Gastrocnemius medialis (tissue), 4 donors: ENCODE measurements at regions not wholly inside any gene's neighbourhood (a gene's known extent, or its start where the extent isn't known, plus 50 kb on each side); places are given as distances from the start of the nearest gene placed in this dataset.

Experiments used
- ATAC-seq, 2 donors: fragments of 150-250 bp; one replicate each; pipeline ENCODE4 v1.9.1; 2016
- DNase-seq, 2 donors: peaks; one replicate each; pipeline ENCODE4 v3.0.0-alpha.2; 2019
- H3K27ac ChIP-seq, 4 donors: fragments of 200-600 bp; sonication (generic); 1 replicate in 1 of 4; 2 replicates in 3 of 4; pipeline ENCODE4 v1.5.1; 2016 to 2018; ENCODE audit warnings: mild to moderate bottlenecking in 2 of 4, moderate library complexity in 1 of 4
- H3K27me3 ChIP-seq, 3 donors: fragments of 200-600 bp; sonication (generic) in 2 of 3; 1 replicate in 1 of 3; 2 replicates in 2 of 3; pipeline versions ENCODE4 v1.5.1 to v1.6.0; 2016 to 2019; ENCODE audit warnings: mild to moderate bottlenecking in 1 of 3, moderate library complexity in 1 of 3
- H3K36me3 ChIP-seq, 2 donors: fragments of 200-600 bp; sonication (generic) in 1 of 2; one replicate each; pipeline ENCODE4 v1.5.1; 2017 to 2018
- H3K4me1 ChIP-seq, 2 donors: fragments of 200-600 bp; sonication (generic) in 1 of 2; one replicate each; pipeline ENCODE4 v1.5.1; 2016 to 2017; ENCODE audit warnings: mild to moderate bottlenecking in 2 of 2
- H3K4me3 ChIP-seq, 4 donors: fragments of 200-600 bp; sonication (generic) in 3 of 4; 1 replicate in 1 of 4; 2 replicates in 3 of 4; pipeline ENCODE4 v1.5.1; 2016 to 2019; ENCODE audit warnings: mild to moderate bottlenecking in 2 of 4
- H3K9me3 ChIP-seq, 3 donors: fragments of 200-600 bp; sonication (generic) in 2 of 3; 1 replicate in 1 of 3; 2 replicates in 2 of 3; pipeline ENCODE4 v1.5.1; 2016 to 2019
- CTCF ChIP-seq, 5 experiments: fragments of 450-650 bp in 3 of 5; fragments of 200-600 bp in 2 of 5; sonication (generic) in 2 of 5; IDR thresholded peaks in 4 of 5; conservative IDR thresholded peaks in 1 of 5; 1 replicate in 4 of 5; 2 replicates in 1 of 5; pipeline ENCODE4 v1.5.1; 2016 to 2019; ENCODE audit warnings: antibody characterized with exemption in 5 of 5, mild to moderate bottlenecking in 3 of 5, moderate library complexity in 3 of 5
- POLR2A ChIP-seq, 2 donors: fragments of 450-650 bp; IDR thresholded peaks; one replicate each; pipeline ENCODE4 v1.6.1; 2017; ENCODE audit warnings: antibody characterized with exemption in 2 of 2, mild to moderate bottlenecking in 2 of 2, moderate library complexity in 2 of 2
- in situ Hi-C, 4 donors: fragments of 200-750 bp; cut with MboI; loops; one replicate each; pipeline versions ENCODE4 v1.15.0 to v1.8.0; 2017; ENCODE audit warnings: low sequenced_read_pairs in 4 of 4
- intact Hi-C: fragments of 100-400 bp; cut with DNase I; formaldehyde crosslinking; loops from one replicate; pipeline ENCODE4 v1.15.1; 2023; ENCODE audit warnings: low total_unique reads

GRCh38 chr10:29021591-29021990, 267.3 kb upstream of the LYZL1 start:
- no peaks in the 10 kb centered on the region for H3K27me3 ChIP-seq
- in situ Hi-C loops: no loop called here

GRCh38 chr10:29022513-29022912, 266.4 kb upstream of the LYZL1 start:
- ATAC-seq: no peak
- intact Hi-C loops (no loop called here), in situ Hi-C loops (no loop called here)
- Histone ChIP-seq H3K27ac (no peak overlapping the region), H3K9me3 (no peaks in the 10 kb centered on the region), H3K36me3 (no peaks in the 10 kb centered on the region), H3K4me1 (no peaks in the 10 kb centered on the region), H3K4me3 (no peak overlapping the region), H3K27me3 (no peaks in the 10 kb centered on the region)
- no peak for DNase-seq
- TF ChIP-seq CTCF (IDR thresholded peaks at IDR 0.05 in 4 of 5, conservative IDR thresholded peaks at IDR 0.05 in 1 of 5) (no peak), POLR2A (IDR thresholded peaks at IDR 0.05) (no peak)

More at GRCh38 chr10:29021591-29021990, 267.3 kb upstream of the LYZL1 start:
- H3K9me3 ChIP-seq: no peaks in the 10 kb centered on the region
- no peak for ATAC-seq
- no peak for TF ChIP-seq CTCF (IDR thresholded peaks at IDR 0.05 in 4 of 5, conservative IDR thresholded peaks at IDR 0.05 in 1 of 5)
- TF ChIP-seq POLR2A (IDR thresholded peaks at IDR 0.05): no peak
- no peaks in the 10 kb centered on the region for H3K36me3 ChIP-seq
- no peaks in the 10 kb centered on the region for H3K4me1 ChIP-seq
- intact Hi-C loops: no loop called here
- H3K4me3 ChIP-seq: no peak overlapping the region
- DNase-seq: no peak
- no peak overlapping the region for H3K27ac ChIP-seq

- ATAC-seq (no peak), DNase-seq (no peak)
- Histone ChIP-seq H3K27ac (no peak overlapping the region), H3K9me3 (no peaks in the 10 kb centered on the region), H3K4me3 (no peak overlapping the region), H3K4me1 (no peaks in the 10 kb centered on the region), H3K27me3 (peaks cover 0 to 2% (median 0%) of the 10 kb centered on the region in 3 donors), H3K36me3 (no peaks in the 10 kb centered on the region)
- TF ChIP-seq POLR2A (IDR thresholded peaks at IDR 0.05) (no peak), CTCF (IDR thresholded peaks at IDR 0.05 in 4 of 5, conservative IDR thresholded peaks at IDR 0.05 in 1 of 5) (no peak)
- in situ Hi-C loops (no loop called here), intact Hi-C loops (no loop called here)
These were observed 265.2 kb upstream of the LYZL1 start for GRCh38 chr10:29023678-29024077.

GRCh38 chr10:29026065-29026797, 262.6 kb upstream of the LYZL1 start:
- intact Hi-C loops (no loop called here), in situ Hi-C loops (no loop called here)
- no peaks in the 10 kb centered on the region for H3K4me1 ChIP-seq
- no peak for ATAC-seq
- H3K9me3 ChIP-seq: no peaks in the 10 kb centered on the region
- H3K4me3 ChIP-seq: no peak overlapping the region
- no peaks in the 10 kb centered on the region for H3K36me3 ChIP-seq
- no peak overlapping the region for H3K27ac ChIP-seq
- TF ChIP-seq POLR2A (IDR thresholded peaks at IDR 0.05) (no peak), CTCF (IDR thresholded peaks at IDR 0.05 in 4 of 5, conservative IDR thresholded peaks at IDR 0.05 in 1 of 5) (no peak)
- no peak for DNase-seq
- peaks cover 0 to 2% (median 0%) of the 10 kb centered on the region in 3 donors for H3K27me3 ChIP-seq
